CD14-positive monocyte (primary cell): ENCODE measurements at regions not wholly inside any gene's neighbourhood (a gene's known extent, or its start where the extent isn't known, plus 50 kb on each side); places are given as distances from the start of the nearest gene placed in this dataset.

ENCODE experiments used
- DNase-seq, 3 donors: peaks; one replicate each; pipeline ENCODE4 v3.0.0-alpha.2; 2011 to 2022
- H2AFZ ChIP-seq: 2 replicates; pipeline ENCODE4 v1.6.0; 2012; ENCODE audit warnings: mild to moderate bottlenecking, low read depth, low read length, inconsistent platforms; ENCODE audit not compliant: insufficient read depth, poor library complexity, severe bottlenecking
- H3K27ac ChIP-seq, 2 donors: 1 replicate in 1 of 2; 2 replicates in 1 of 2; pipeline ENCODE4 v1.5.1; 2012 to 2013; ENCODE audit warnings: low read length in 2 of 2, control low read depth in 1 of 2, inconsistent platforms in 1 of 2, low read depth in 1 of 2, mild to moderate bottlenecking in 1 of 2
- H3K27me3 ChIP-seq, 2 donors: one replicate each; pipeline versions ENCODE4 v1.6.0 to v1.6.1; 2011 to 2013; ENCODE audit warnings: low read length in 2 of 2; ENCODE audit not compliant: control insufficient read depth in 2 of 2, insufficient read depth in 2 of 2
- H3K36me3 ChIP-seq, 2 donors: replicated peaks in 1 of 2; 1 replicate in 1 of 2; 2 replicates in 1 of 2; pipeline versions ENCODE4 v1.5.1 to v1.6.1; 2012 to 2013; ENCODE audit warnings: low read length in 2 of 2, control low read depth in 1 of 2, inconsistent platforms in 1 of 2, mild to moderate bottlenecking in 1 of 2; ENCODE audit not compliant: insufficient read depth in 2 of 2, control insufficient read depth in 1 of 2
- H3K4me1 ChIP-seq, 2 donors: 1 replicate in 1 of 2; 2 replicates in 1 of 2; pipeline versions ENCODE4 v1.5.1 to v1.6.1; 2012 to 2013; ENCODE audit warnings: low read length in 2 of 2, control low read depth in 1 of 2, inconsistent platforms in 1 of 2, mild to moderate bottlenecking in 1 of 2, moderate library complexity in 1 of 2; ENCODE audit not compliant: insufficient read depth in 2 of 2, control insufficient read depth in 1 of 2
- H3K4me2 ChIP-seq: replicated peaks from 2 replicates; pipeline ENCODE3; 2012; ENCODE audit warnings: low read length, moderate library complexity, mild to moderate bottlenecking; ENCODE audit not compliant: poor library complexity, severe bottlenecking; ENCODE audit errors: extremely low read depth
- H3K4me3 ChIP-seq, 3 experiments: fragments of 200-600 bp in 1 of 3; sonication (generic) in 1 of 3; replicated peaks in 1 of 3; 1 replicate in 2 of 3; 2 replicates in 1 of 3; pipeline ENCODE4 v1.5.1; 2011 to 2013; ENCODE audit warnings: low read length in 3 of 3, mild to moderate bottlenecking in 3 of 3, control low read depth in 2 of 3, low read depth in 2 of 3, inconsistent platforms in 1 of 3, moderate library complexity in 1 of 3
- H3K79me2 ChIP-seq: 2 replicates; pipeline ENCODE4 v1.6.0; 2012; ENCODE audit warnings: mild to moderate bottlenecking, control low read depth, inconsistent platforms, low read length, moderate library complexity; ENCODE audit not compliant: insufficient read depth
- H3K9ac ChIP-seq: 2 replicates; pipeline ENCODE4 v1.6.0; 2017; ENCODE audit warnings: low read length, mild to moderate bottlenecking; ENCODE audit not compliant: insufficient read depth, poor library complexity, severe bottlenecking
- H3K9me3 ChIP-seq, 2 donors: replicated peaks in 1 of 2; 1 replicate in 1 of 2; 2 replicates in 1 of 2; pipeline versions ENCODE4 v1.5.1 to v1.6.1; 2012 to 2013; ENCODE audit warnings: low read length in 2 of 2, control low read depth in 1 of 2; ENCODE audit not compliant: control insufficient read depth in 1 of 2, insufficient read depth in 1 of 2
- H4K20me1 ChIP-seq: 2 replicates; pipeline ENCODE4 v1.6.0; 2012; ENCODE audit warnings: mild to moderate bottlenecking, low read length, control low read depth, moderate library complexity; ENCODE audit not compliant: insufficient read depth
- H3K27ac Mint-ChIP-seq, 7 donors: one replicate each; pipeline ENCODE4 v1.8.0; 2020; ENCODE audit warnings: mild to moderate bottlenecking in 7 of 7, mixed read lengths in 7 of 7, moderate library complexity in 6 of 7, inconsistent platforms in 2 of 7
- H3K27me3 Mint-ChIP-seq, 3 donors: one replicate each; pipeline ENCODE4 v1.8.0; 2021 to 2022; ENCODE audit warnings: low read depth in 3 of 3, mild to moderate bottlenecking in 3 of 3, mixed read lengths in 3 of 3, moderate library complexity in 3 of 3, inconsistent platforms in 1 of 3
- H3K36me3 Mint-ChIP-seq, 2 donors: one replicate each; pipeline ENCODE4 v1.8.0; 2020; ENCODE audit warnings: mixed read lengths in 2 of 2, inconsistent platforms in 1 of 2, mild to moderate bottlenecking in 1 of 2
- H3K4me1 Mint-ChIP-seq: one replicate; pipeline ENCODE4 v1.8.0; 2020; ENCODE audit warnings: mild to moderate bottlenecking, mixed read lengths
- H3K4me3 Mint-ChIP-seq, 2 donors: one replicate each; pipeline ENCODE4 v1.8.0; 2020; ENCODE audit warnings: mild to moderate bottlenecking in 2 of 2, mixed read lengths in 2 of 2, moderate library complexity in 1 of 2
- H3K9me3 Mint-ChIP-seq, 7 donors: one replicate each; pipeline ENCODE4 v1.8.0; 2020 to 2022; ENCODE audit warnings: mixed read lengths in 7 of 7, mild to moderate bottlenecking in 6 of 7, moderate library complexity in 6 of 7, inconsistent platforms in 2 of 7
- WGBS: methylation state at CpG from one replicate; pipeline ENCODE4 v1.1.5; 2013; ENCODE audit warnings: missing lambda C conversion rate; ENCODE audit not compliant: insufficient coverage; 5-methylcytosine and 5-hydroxymethylcytosine counted together
- intact Hi-C, 2 donors: fragments of 100-400 bp; cut with micrococcal nuclease; formaldehyde crosslinking; loops; one replicate each; pipeline versions ENCODE4 v1.15.0 to v1.15.1; 2023
- TF ChIP-seq, protein P1 (sequence below): fragments of 200-600 bp; IDR thresholded peaks from one replicate; pipeline ENCODE4 v1.8.0; 2022; ENCODE audit warnings: antibody characterized with exemption, mild to moderate bottlenecking

DNA sequence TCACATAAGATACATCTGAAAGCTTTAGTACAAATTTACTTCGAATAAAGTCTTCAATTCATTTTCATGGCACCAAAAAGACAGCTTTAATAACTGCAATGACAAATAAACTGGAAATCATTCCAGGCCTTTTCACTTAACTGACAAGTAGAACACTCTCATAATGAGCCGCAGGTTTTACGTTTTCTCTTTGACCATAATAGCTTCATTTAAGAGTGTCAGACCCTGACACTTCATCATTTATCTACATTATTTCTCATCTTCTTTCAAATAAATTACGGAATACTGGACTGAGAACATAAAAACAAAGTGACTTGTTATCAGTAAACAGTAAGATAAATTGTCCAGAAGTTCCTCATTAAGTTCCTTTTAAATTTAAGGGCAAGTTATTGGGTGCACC lies 1252.9 kb upstream of the ACVR2A start:
- Mint-ChIP-seq H3K36me3 (no peaks in the 10 kb centered on the region), H3K9me3 (peaks cover 8 to 19% (median 14%) of the 10 kb centered on the region in 7 donors), H3K27me3 (peaks cover 0 to 2% (median 0%) of the 10 kb centered on the region in 3 donors), H3K4me3 (no peak overlapping the region), H3K4me1 (no peaks in the 10 kb centered on the region), H3K27ac (no peak overlapping the region)
- Histone ChIP-seq H3K9ac (no peak overlapping the region), H2AFZ (no peak overlapping the region), H3K4me2 (no peak overlapping the region), H3K36me3 (no peaks in the 10 kb centered on the region), H3K4me1 (no peaks in the 10 kb centered on the region), H3K4me3 (no peak overlapping the region), H3K27ac (no peak overlapping the region), H3K79me2 (no peaks in the 10 kb centered on the region), H4K20me1 (no peaks in the 10 kb centered on the region), H3K9me3 (peaks cover 7 to 19% of the 10 kb centered on the region in 2 donors), H3K27me3 (no peaks in the 10 kb centered on the region)
- no peak for DNase-seq
- TF ChIP-seq, protein P1, sequence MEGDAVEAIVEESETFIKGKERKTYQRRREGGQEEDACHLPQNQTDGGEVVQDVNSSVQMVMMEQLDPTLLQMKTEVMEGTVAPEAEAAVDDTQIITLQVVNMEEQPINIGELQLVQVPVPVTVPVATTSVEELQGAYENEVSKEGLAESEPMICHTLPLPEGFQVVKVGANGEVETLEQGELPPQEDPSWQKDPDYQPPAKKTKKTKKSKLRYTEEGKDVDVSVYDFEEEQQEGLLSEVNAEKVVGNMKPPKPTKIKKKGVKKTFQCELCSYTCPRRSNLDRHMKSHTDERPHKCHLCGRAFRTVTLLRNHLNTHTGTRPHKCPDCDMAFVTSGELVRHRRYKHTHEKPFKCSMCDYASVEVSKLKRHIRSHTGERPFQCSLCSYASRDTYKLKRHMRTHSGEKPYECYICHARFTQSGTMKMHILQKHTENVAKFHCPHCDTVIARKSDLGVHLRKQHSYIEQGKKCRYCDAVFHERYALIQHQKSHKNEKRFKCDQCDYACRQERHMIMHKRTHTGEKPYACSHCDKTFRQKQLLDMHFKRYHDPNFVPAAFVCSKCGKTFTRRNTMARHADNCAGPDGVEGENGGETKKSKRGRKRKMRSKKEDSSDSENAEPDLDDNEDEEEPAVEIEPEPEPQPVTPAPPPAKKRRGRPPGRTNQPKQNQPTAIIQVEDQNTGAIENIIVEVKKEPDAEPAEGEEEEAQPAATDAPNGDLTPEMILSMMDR: no peak
- WGBS: 100% methylated on average over 1 of the region's 4 CpGs
- intact Hi-C loops: no loop called here

DNA sequence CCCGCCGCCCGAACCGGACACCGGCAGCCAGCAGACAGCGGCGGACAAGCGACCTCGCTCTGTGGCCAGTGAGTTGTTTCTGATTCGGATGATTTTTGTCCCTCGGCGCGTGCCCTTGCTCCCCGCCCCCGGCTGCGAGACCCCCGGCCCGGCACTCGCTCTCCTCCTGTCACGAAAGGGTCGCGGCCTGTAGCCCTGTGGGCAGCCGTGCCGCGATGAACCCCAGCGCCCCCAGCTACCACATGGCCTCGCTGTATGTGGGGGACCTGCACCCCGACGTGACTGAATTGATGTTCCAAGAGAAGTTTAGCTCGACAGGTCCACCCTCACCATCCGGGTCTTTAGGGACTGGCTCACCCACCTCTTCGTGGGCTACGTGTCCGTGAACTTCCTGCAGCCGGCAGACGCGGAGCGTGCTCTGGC lies 1257.5 kb upstream of the ACVR2A start:
- Histone ChIP-seq H3K4me1 (no peaks in the 10 kb centered on the region), H3K36me3 (no peaks in the 10 kb centered on the region), H3K9me3 (peaks cover 7 to 19% of the 10 kb centered on the region in 2 donors), H3K9ac (no peak overlapping the region), H3K4me3 (no peak overlapping the region), H3K4me2 (no peak overlapping the region), H3K27me3 (no peaks in the 10 kb centered on the region), H2AFZ (no peak overlapping the region), H4K20me1 (no peaks in the 10 kb centered on the region), H3K79me2 (no peaks in the 10 kb centered on the region), H3K27ac (no peak overlapping the region)
- H3K27me3 Mint-ChIP-seq: peaks cover 0 to 2% (median 1%) of the 10 kb centered on the region in 3 donors
- intact Hi-C loops: no loop called here
- TF ChIP-seq, protein P1: no peak
- peaks cover 8 to 16% (median 14%) of the 10 kb centered on the region in 7 donors for H3K9me3 Mint-ChIP-seq
- 98% methylated on average over 38 of the region's 38 CpGs for WGBS
- H3K27ac Mint-ChIP-seq: no peak overlapping the region
- DNase-seq: no peak
- H3K36me3 Mint-ChIP-seq: no peaks in the 10 kb centered on the region
- no peak overlapping the region for H3K4me3 Mint-ChIP-seq
- H3K4me1 Mint-ChIP-seq: no peaks in the 10 kb centered on the region
